Mucosa of descending colon (tissue), 3 donors: ENCODE measurements at regions not wholly inside any gene's neighbourhood (a gene's known extent, or its start where the extent isn't known, plus 50 kb on each side); places are given as distances from the start of the nearest gene placed in this dataset.

Experiments
- ATAC-seq: fragments of 200-7000 bp; cut with Tn5 transposase; one replicate; pipeline ENCODE4 v1.9.1; 2020; ENCODE audit warnings: mild to moderate bottlenecking, moderate library complexity
- DNase-seq, 3 donors: peaks; one replicate each; pipeline ENCODE4 v3.0.0-alpha.2; 2020
- H3K36me3 ChIP-seq: fragments of 200-600 bp; one replicate; pipeline ENCODE4 v1.8.0; 2021; ENCODE audit warnings: low read depth, mild to moderate bottlenecking
- H3K4me1 ChIP-seq: fragments of 200-600 bp; one replicate; pipeline ENCODE4 v1.8.0; 2021; ENCODE audit warnings: low read depth, mild to moderate bottlenecking
- H3K4me3 ChIP-seq: fragments of 200-600 bp; one replicate; pipeline ENCODE4 v1.8.0; 2021; ENCODE audit warnings: mild to moderate bottlenecking
- H3K9me3 ChIP-seq: fragments of 200-600 bp; one replicate; pipeline ENCODE4 v1.8.0; 2021; ENCODE audit warnings: mild to moderate bottlenecking
- CTCF ChIP-seq: fragments of 200-600 bp; IDR thresholded peaks from one replicate; pipeline ENCODE4 v1.8.0; 2022; ENCODE audit warnings: antibody characterized with exemption, mild to moderate bottlenecking
- intact Hi-C, 2 donors: fragments of 100-400 bp; cut with DNase I in 1 of 2; cut with micrococcal nuclease in 1 of 2; formaldehyde crosslinking; loops; one replicate each; pipeline versions ENCODE4 v1.11.0 to v1.11.1; 2022; cut with DNase I, micrococcal nuclease
- donor health status: DM: no; HTN: no; CAD: no; lungs with moderate emphysema.
- donor health status: DM: no; HTN: no; CAD: no.
- donor health status: DM: no; HTN: yes; CAD: no.

- ATAC-seq, result no peak
- Histone ChIP-seq H3K4me1 (no peaks in the 10 kb centered on the region), H3K36me3 (no peaks in the 10 kb centered on the region), H3K9me3 (peaks cover 3% of the 10 kb centered on the region), H3K4me3 (no peak overlapping the region)
- no peak for TF ChIP-seq CTCF
- intact Hi-C loops, result no loop called here
- no peak for DNase-seq
Observed at GRCh38 chr13:78852709-78853108, 193.8 kb upstream of the OBI1 start.

- intact Hi-C loops, result no loop called here
- ATAC-seq (no peak), DNase-seq (no peak)
- H3K4me3 ChIP-seq, result no peak overlapping the region
- no peaks in the 10 kb centered on the region for H3K36me3 ChIP-seq
- no peak for TF ChIP-seq CTCF
- no peaks in the 10 kb centered on the region for H3K4me1 ChIP-seq
- no peaks in the 10 kb centered on the region for H3K9me3 ChIP-seq
Observed at GRCh38 chr13:78845656-78846365, 186.9 kb upstream of the OBI1 start.

GRCh38 chr13:78844106-78844505 is 185.2 kb upstream of the OBI1 start:
- DNase-seq, result no peak

GRCh38 chr13:78841358-78841963 is 182.5 kb upstream of the OBI1 start:
- Histone ChIP-seq H3K4me1 (no peaks in the 10 kb centered on the region), H3K9me3 (no peaks in the 10 kb centered on the region), H3K4me3 (no peak overlapping the region), H3K36me3 (no peaks in the 10 kb centered on the region)
- TF ChIP-seq CTCF, result no peak
- DNase-seq (no peak), ATAC-seq (no peak)
- intact Hi-C loops, result no loop called here

More at GRCh38 chr13:78844106-78844505, 185.2 kb upstream of the OBI1 start:
- no peak for ATAC-seq
- intact Hi-C loops, result no loop called here
- H3K4me1 ChIP-seq, result no peaks in the 10 kb centered on the region
- H3K9me3 ChIP-seq, result no peaks in the 10 kb centered on the region
- H3K4me3 ChIP-seq, result no peak overlapping the region
- TF ChIP-seq CTCF, result no peak
- no peaks in the 10 kb centered on the region for H3K36me3 ChIP-seq

GRCh38 chr13:78836238-78836784 is 177.4 kb upstream of the OBI1 start:
- ATAC-seq, result no peak
- DNase-seq, result no peak
- H3K4me1 ChIP-seq, result no peaks in the 10 kb centered on the region
- H3K9me3 ChIP-seq, result no peaks in the 10 kb centered on the region
- no peak overlapping the region for H3K4me3 ChIP-seq
- intact Hi-C loops, result no loop called here
- no peak for TF ChIP-seq CTCF
- no peaks in the 10 kb centered on the region for H3K36me3 ChIP-seq
